Tibial artery (tissue), 4 donors: ENCODE measurements at regions not wholly inside any gene's neighbourhood (a gene's known extent, or its start where the extent isn't known, plus 50 kb on each side); places are given as distances from the start of the nearest gene placed in this dataset.

Experiments
- DNase-seq, 2 donors: peaks; one replicate each; pipeline ENCODE4 v3.0.0-alpha.2; 2019
- H3K27ac ChIP-seq, 2 donors: fragments of 200-600 bp; sonication (generic) in 1 of 2; 1 replicate in 1 of 2; 2 replicates in 1 of 2; pipeline ENCODE4 v1.5.1; 2018 to 2019; ENCODE audit warnings: mild to moderate bottlenecking in 1 of 2
- H3K27me3 ChIP-seq, 2 donors: fragments of 200-600 bp; sonication (generic) in 1 of 2; one replicate each; pipeline versions ENCODE4 v1.5.1 to v1.6.0; 2016 to 2019
- H3K36me3 ChIP-seq, 3 donors: fragments of 200-600 bp; sonication (generic) in 2 of 3; one replicate each; pipeline ENCODE4 v1.5.1; 2016 to 2019; ENCODE audit warnings: mild to moderate bottlenecking in 2 of 3
- H3K4me1 ChIP-seq, 4 donors: fragments of 200-600 bp; sonication (generic) in 2 of 4; 1 replicate in 3 of 4; 2 replicates in 1 of 4; pipeline ENCODE4 v1.5.1; 2016 to 2019
- H3K4me3 ChIP-seq, 2 donors: fragments of 200-600 bp; sonication (generic) in 1 of 2; 1 replicate in 1 of 2; 2 replicates in 1 of 2; pipeline ENCODE4 v1.5.1; 2018 to 2019; ENCODE audit warnings: mild to moderate bottlenecking in 2 of 2
- H3K9me3 ChIP-seq, 3 donors: fragments of 200-600 bp; sonication (generic) in 1 of 3; one replicate each; pipeline ENCODE4 v1.5.1; 2016 to 2019
- intact Hi-C: fragments of 100-400 bp; cut with DNase I; formaldehyde crosslinking; loops from one replicate; pipeline ENCODE4 v1.15.0; 2023; ENCODE audit warnings: low total_unique reads
- TF ChIP-seq, protein P1 (sequence below), 2 experiments: fragments of 200-600 bp in 1 of 2; fragments of 450-650 bp in 1 of 2; IDR thresholded peaks; one replicate each; pipeline ENCODE4 v1.5.1; 2017 to 2019; ENCODE audit warnings: antibody characterized with exemption in 2 of 2, mild to moderate bottlenecking in 1 of 2, moderate library complexity in 1 of 2

DNA sequence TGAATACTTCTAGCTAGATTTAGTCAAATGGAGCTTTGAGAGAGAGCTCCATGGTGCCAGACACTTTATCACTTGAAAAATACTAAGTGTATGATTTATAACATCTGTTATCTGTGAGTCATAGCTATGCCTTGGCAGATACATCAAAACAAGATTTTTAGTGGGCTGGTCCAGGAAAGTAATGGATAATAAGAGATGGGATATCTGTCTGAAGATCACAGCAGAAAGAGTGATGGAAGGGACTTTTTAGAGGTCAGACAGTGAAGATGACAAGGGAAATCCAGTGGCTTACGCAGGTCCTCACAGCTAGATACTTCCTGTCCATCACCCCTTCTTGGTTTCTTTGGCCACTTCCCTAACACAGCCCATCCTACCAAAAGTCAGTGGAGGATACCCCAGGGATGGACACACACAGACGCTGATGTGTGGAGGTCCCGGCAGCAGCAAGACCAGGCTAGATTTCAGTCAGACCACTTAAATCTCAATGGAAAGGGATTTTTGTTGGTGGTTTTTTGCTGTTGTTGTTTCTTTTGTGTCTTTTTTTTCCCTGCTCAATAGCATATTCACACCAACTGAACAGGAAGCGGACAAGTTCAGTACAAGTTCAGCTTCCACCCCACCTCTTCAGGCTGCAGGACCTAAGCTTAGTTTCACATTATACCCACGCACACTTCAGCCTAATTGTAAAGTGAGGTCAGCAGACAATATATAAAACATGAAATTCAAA lies 209.3 kb downstream of the ALDH8A1 start:
- H3K27ac ChIP-seq, result no peak overlapping the region

DNA sequence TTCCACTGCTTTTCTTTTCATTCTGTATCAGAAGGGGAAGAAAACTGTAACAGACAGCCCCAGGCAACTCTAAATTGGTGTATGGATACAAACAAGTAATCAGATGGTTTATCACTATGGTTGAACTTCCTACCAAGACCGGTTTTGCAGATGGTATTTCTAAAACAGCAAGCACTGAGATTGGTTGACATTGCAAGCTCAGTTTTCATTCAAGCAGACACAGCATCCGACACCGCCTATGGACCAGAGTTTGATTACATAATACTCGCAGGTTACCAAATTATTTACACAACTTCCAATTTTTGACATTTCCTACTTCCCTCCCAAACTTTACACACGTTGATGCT lies 209.9 kb downstream of the ALDH8A1 start:
- H3K4me1 ChIP-seq, result no peaks in the 10 kb centered on the region
- H3K4me3 ChIP-seq, result no peak overlapping the region
- H3K36me3 ChIP-seq, result no peaks in the 10 kb centered on the region
- no peak for DNase-seq
- TF ChIP-seq, protein P1, sequence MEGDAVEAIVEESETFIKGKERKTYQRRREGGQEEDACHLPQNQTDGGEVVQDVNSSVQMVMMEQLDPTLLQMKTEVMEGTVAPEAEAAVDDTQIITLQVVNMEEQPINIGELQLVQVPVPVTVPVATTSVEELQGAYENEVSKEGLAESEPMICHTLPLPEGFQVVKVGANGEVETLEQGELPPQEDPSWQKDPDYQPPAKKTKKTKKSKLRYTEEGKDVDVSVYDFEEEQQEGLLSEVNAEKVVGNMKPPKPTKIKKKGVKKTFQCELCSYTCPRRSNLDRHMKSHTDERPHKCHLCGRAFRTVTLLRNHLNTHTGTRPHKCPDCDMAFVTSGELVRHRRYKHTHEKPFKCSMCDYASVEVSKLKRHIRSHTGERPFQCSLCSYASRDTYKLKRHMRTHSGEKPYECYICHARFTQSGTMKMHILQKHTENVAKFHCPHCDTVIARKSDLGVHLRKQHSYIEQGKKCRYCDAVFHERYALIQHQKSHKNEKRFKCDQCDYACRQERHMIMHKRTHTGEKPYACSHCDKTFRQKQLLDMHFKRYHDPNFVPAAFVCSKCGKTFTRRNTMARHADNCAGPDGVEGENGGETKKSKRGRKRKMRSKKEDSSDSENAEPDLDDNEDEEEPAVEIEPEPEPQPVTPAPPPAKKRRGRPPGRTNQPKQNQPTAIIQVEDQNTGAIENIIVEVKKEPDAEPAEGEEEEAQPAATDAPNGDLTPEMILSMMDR (IDR thresholded peaks at IDR 0.05), result no peak
- H3K9me3 ChIP-seq, result no peaks in the 10 kb centered on the region
- H3K27ac ChIP-seq, result no peak overlapping the region
- H3K27me3 ChIP-seq, result no peaks in the 10 kb centered on the region
- intact Hi-C loops, result no loop called here

More for the DNA sequence above, 209.3 kb downstream of the ALDH8A1 start:
- no peaks in the 10 kb centered on the region for H3K27me3 ChIP-seq
- intact Hi-C loops, result no loop called here
- no peak for DNase-seq
- H3K36me3 ChIP-seq, result no peaks in the 10 kb centered on the region
- TF ChIP-seq, protein P1 (IDR thresholded peaks at IDR 0.05), result no peak
- no peaks in the 10 kb centered on the region for H3K9me3 ChIP-seq
- H3K4me1 ChIP-seq, result no peaks in the 10 kb centered on the region
- no peak overlapping the region for H3K4me3 ChIP-seq

DNA sequence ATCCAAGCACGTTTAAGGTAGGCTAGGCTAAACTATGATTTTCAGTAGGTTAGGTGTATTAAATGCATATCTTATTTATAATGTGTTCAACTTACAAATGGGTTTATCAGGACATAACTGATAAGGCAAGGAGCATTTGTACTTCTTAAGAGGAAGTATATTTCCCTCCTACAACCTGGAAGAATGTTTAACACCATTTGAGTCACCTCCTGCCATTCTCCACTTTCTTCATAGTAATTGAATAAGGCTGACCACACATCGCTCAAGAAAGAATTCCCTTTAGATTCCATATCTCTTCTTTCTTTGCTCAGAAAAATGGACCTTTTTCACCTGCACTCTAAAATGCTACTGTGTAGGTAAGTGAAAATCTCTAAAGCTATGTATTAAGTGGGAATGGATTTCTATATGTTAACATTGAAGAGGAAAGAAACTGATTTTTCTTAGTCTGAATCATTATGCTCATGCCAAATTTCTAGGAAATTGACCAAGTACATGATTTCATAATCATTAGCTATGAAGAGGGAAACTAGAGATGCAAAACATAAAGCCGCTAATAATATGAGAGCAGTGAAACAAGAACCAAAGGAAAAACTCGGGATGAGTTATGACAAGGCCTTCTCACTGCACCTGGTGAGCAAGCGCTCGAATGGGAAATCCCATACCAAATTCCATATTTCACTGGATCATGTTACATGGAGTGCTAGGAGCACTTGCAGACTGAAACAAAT lies 210.4 kb downstream of the ALDH8A1 start:
- Histone ChIP-seq H3K36me3 (no peaks in the 10 kb centered on the region), H3K4me1 (no peaks in the 10 kb centered on the region), H3K27ac (no peak overlapping the region), H3K4me3 (no peak overlapping the region), H3K27me3 (no peaks in the 10 kb centered on the region), H3K9me3 (no peaks in the 10 kb centered on the region)
- intact Hi-C loops, result no loop called here
- TF ChIP-seq, protein P1 (IDR thresholded peaks at IDR 0.05), result no peak
- DNase-seq, result no peak

DNA sequence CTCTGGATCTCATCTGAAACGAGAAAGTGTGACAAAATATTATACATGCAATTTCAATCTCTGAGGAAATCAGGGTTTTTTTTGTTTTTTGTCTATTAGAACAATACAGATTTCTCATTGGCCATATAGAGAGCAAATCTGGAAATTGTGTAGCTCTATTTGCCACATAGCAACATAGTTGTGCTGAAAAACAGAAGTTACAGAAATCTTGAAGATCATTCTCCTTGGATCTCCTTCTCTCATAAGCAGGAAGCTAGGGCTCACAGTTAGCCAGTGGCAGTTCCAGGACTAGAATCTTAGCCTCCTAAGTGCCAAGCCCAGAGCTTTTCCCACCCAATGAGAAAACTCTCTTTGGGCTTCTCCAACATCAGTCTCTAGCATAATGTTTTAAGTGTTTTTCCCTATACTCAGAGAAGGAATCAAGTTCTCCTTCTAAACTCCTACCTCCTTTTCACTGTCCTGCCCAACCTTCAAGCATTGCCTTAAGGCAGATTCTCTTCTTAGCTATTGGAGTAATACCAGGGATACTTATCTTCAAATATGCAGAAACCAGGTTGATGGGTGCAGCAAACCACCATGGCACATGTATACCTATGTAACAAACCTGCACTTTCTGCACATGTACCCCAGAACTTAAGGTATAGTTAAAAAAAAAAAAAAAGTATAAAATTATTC lies 211.6 kb downstream of the ALDH8A1 start:
- H3K27me3 ChIP-seq, result no peaks in the 10 kb centered on the region
- H3K9me3 ChIP-seq, result no peaks in the 10 kb centered on the region
- H3K36me3 ChIP-seq, result no peaks in the 10 kb centered on the region
- TF ChIP-seq, protein P1 (IDR thresholded peaks at IDR 0.05), result no peak
- H3K4me1 ChIP-seq, result no peaks in the 10 kb centered on the region
- DNase-seq, result no peak
- intact Hi-C loops, result no loop called here
- no peak overlapping the region for H3K4me3 ChIP-seq
- H3K27ac ChIP-seq, result no peak overlapping the region

GRCh38 chr6:134735461-134735860 lies 214.4 kb downstream of the ALDH8A1 start:
- TF ChIP-seq, protein P1 (IDR thresholded peaks at IDR 0.05), result no peak

More at GRCh38 chr6:134735461-134735860, 214.4 kb downstream of the ALDH8A1 start:
- DNase-seq, result no peak
- Histone ChIP-seq H3K4me1 (no peaks in the 10 kb centered on the region), H3K27me3 (no peaks in the 10 kb centered on the region), H3K27ac (no peak overlapping the region), H3K9me3 (no peaks in the 10 kb centered on the region), H3K4me3 (no peak overlapping the region), H3K36me3 (no peaks in the 10 kb centered on the region)
- intact Hi-C loops, result no loop called here
